Caco-2 (cell line): ENCODE measurements at regions not wholly inside any gene's neighbourhood (a gene's known extent, or its start where the extent isn't known, plus 50 kb on each side); places are given as distances from the start of the nearest gene placed in this dataset.

ENCODE experiments used
- BruUV-seq: library from RNA; stranded (reverse); fragments of 400-500 nt; replicated peaks from 2 replicates; lab custom pipeline; 2021; lab: Mats Ljungman, UMichigan
- CTCF ChIA-PET: fragments of 300-600 bp; sonication (Branson Sonifier 250); formaldehyde crosslinking; loops from one replicate; lab custom pipeline; 2022; ENCODE audit warnings: antibody characterized with exemption; lab: Charles Lee
- POLR2A ChIA-PET: fragments of 300-600 bp; sonication (Branson Sonifier 250); formaldehyde crosslinking; loops from one replicate; lab custom pipeline; 2022; ENCODE audit warnings: antibody characterized with exemption; lab: Charles Lee
- DNase-seq, 2 experiments: peaks; one replicate each; pipeline versions ENCODE4 v3.0.0 to v3.0.0-alpha.2; 2020 to 2022
- H3K27me3 ChIP-seq: replicated peaks from 2 replicates; pipeline ENCODE4 v1.6.0; 2011; ENCODE audit warnings: low read length; ENCODE audit not compliant: control insufficient read depth, insufficient read depth
- H3K36me3 ChIP-seq: 2 replicates; pipeline ENCODE4 v1.5.1; 2011; ENCODE audit warnings: low read length; ENCODE audit not compliant: control insufficient read depth, insufficient read depth
- H3K4me1 ChIP-seq: fragments of 250-450 bp; sonication (Bioruptor Pico); 2 replicates; pipeline ENCODE4 v1.5.1; 2020; ENCODE audit warnings: mild to moderate bottlenecking
- H3K4me3 ChIP-seq: 2 replicates; pipeline ENCODE4 v1.5.1; 2011; ENCODE audit warnings: low read depth, mild to moderate bottlenecking, control low read depth, low read length
- H3K9me3 ChIP-seq: fragments of 250-450 bp; sonication (Bioruptor Pico); 2 replicates; pipeline ENCODE4 v1.5.1; 2020; ENCODE audit warnings: mild to moderate bottlenecking, moderate library complexity
- H3K27ac Mint-ChIP-seq: one replicate; pipeline ENCODE4 v1.8.0; 2022; ENCODE audit warnings: mixed read lengths; ENCODE audit not compliant: unreplicated experiment
- H3K27me3 Mint-ChIP-seq: one replicate; pipeline ENCODE4 v1.8.0; 2022; ENCODE audit warnings: mixed read lengths; ENCODE audit not compliant: insufficient read depth, unreplicated experiment
- H3K36me3 Mint-ChIP-seq: one replicate; pipeline ENCODE4 v1.8.0; 2022; ENCODE audit warnings: mild to moderate bottlenecking, mixed read lengths; ENCODE audit not compliant: insufficient read depth, unreplicated experiment
- H3K4me1 Mint-ChIP-seq: one replicate; pipeline ENCODE4 v1.8.0; 2022; ENCODE audit warnings: low read depth, mixed read lengths; ENCODE audit not compliant: unreplicated experiment
- H3K4me3 Mint-ChIP-seq: one replicate; pipeline ENCODE4 v1.8.0; 2022; ENCODE audit warnings: mild to moderate bottlenecking, moderate library complexity, mixed read lengths; ENCODE audit not compliant: unreplicated experiment
- H3K9me3 Mint-ChIP-seq: one replicate; pipeline ENCODE4 v1.8.0; 2022; ENCODE audit warnings: mixed read lengths; ENCODE audit not compliant: unreplicated experiment
- CTCF ChIP-seq, 2 experiments: fragments of 200-600 bp in 1 of 2; IDR thresholded peaks; 1 replicate in 1 of 2; 2 replicates in 1 of 2; pipeline versions ENCODE4 v1.5.1 to v1.8.0; 2011 to 2022; ENCODE audit warnings: antibody characterized with exemption in 1 of 2, control low read depth in 1 of 2, inconsistent platforms in 1 of 2, low read depth in 1 of 2, low read length in 1 of 2, mild to moderate bottlenecking in 1 of 2, moderate library complexity in 1 of 2; ENCODE audit not compliant: insufficient read depth in 1 of 2, severe bottlenecking in 1 of 2, unreplicated experiment in 1 of 2
- intact Hi-C: fragments of 100-400 bp; cut with micrococcal nuclease; formaldehyde crosslinking; loops from one replicate; pipeline ENCODE4 v1.10.0; 2022; ENCODE audit not compliant: unreplicated experiment

DNA sequence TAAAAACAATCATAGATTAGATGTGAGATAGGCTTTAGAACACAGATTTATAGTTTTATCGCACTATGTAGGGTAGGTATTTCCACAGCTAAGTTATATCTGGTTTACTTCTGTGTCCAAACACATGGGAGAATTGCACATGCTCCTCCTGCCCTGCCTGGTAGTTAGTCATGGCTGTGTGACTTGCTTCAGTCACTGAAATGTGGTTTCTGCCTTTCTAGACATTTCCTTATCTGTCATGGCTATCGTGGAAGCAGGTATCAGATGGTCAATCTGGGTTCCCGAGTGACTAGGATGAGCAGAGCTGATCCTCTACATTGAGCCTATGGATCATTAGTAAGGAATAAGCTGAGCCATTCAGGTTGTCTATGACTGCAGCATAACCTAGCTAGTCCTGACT lies 117.8 kb upstream of the GMDS start:
- POLR2A ChIA-PET: no interaction called here
- Histone ChIP-seq H3K9me3 (no peaks in the 10 kb centered on the region), H3K27me3 (no peaks in the 10 kb centered on the region), H3K4me1 (no peaks in the 10 kb centered on the region), H3K4me3 (no peak overlapping the region), H3K36me3 (no peaks in the 10 kb centered on the region)
- Mint-ChIP-seq H3K27me3 (no peaks in the 10 kb centered on the region), H3K36me3 (no peaks in the 10 kb centered on the region), H3K9me3 (no peaks in the 10 kb centered on the region), H3K27ac (no peak overlapping the region), H3K4me3 (no peak overlapping the region), H3K4me1 (no peaks in the 10 kb centered on the region)
- CTCF ChIA-PET: no interaction called here
- TF ChIP-seq CTCF (IDR thresholded peaks at IDR 0.05; ENCODE audit: insufficient read depth in 1 of 2, low read depth in 1 of 2, low read length in 1 of 2, severe bottlenecking in 1 of 2, unreplicated experiment in 1 of 2): no peak
- no peak for DNase-seq
- intact Hi-C loops: no loop called here
- BruUV-seq: no TSS peak

DNA sequence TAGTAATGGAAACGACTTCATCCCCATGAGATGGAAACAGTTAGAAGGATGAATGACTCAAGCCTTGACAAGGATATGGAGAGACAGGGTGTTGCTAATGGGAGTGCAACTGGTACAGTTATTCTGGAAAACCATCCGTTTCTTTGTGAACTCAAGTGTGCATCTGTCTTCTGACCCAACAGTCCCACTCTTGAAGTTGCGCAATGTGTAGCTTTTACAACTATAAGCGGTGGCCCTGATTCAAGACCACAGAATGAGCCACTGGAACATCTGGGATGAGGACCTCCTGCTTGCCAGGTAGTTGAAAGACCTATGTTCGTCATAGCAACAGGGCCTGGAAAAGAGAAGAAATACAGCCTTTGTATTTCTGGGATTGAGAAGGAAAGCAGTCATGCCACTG lies 115.8 kb upstream of the GMDS start:
- no peaks in the 10 kb centered on the region for H3K4me1 ChIP-seq
- no peak for DNase-seq
- Mint-ChIP-seq H3K27ac (no peak overlapping the region), H3K4me1 (no peaks in the 10 kb centered on the region), H3K4me3 (no peak overlapping the region), H3K9me3 (no peaks in the 10 kb centered on the region), H3K36me3 (no peaks in the 10 kb centered on the region), H3K27me3 (no peaks in the 10 kb centered on the region)
- no peaks in the 10 kb centered on the region for H3K9me3 ChIP-seq
- no TSS peak for BruUV-seq
- H3K4me3 ChIP-seq: no peak overlapping the region
- ChIA-PET POLR2A (no interaction called here), CTCF (no interaction called here)
- intact Hi-C loops: no loop called here
- no peaks in the 10 kb centered on the region for H3K36me3 ChIP-seq
- TF ChIP-seq CTCF (IDR thresholded peaks at IDR 0.05; ENCODE audit: insufficient read depth in 1 of 2, low read depth in 1 of 2, low read length in 1 of 2, severe bottlenecking in 1 of 2, unreplicated experiment in 1 of 2): no peak
- no peaks in the 10 kb centered on the region for H3K27me3 ChIP-seq

GRCh38 chr6:2360716-2361115 lies 115.3 kb upstream of the GMDS start:
- Mint-ChIP-seq H3K4me1 (no peaks in the 10 kb centered on the region), H3K4me3 (no peak overlapping the region), H3K9me3 (no peaks in the 10 kb centered on the region), H3K27me3 (no peaks in the 10 kb centered on the region), H3K36me3 (no peaks in the 10 kb centered on the region), H3K27ac (no peak overlapping the region)
- CTCF ChIA-PET: no interaction called here
- BruUV-seq: no TSS peak
- no peaks in the 10 kb centered on the region for H3K9me3 ChIP-seq
- no peak for DNase-seq
- intact Hi-C loops: no loop called here
- no peak overlapping the region for H3K4me3 ChIP-seq
- POLR2A ChIA-PET: no interaction called here
- H3K4me1 ChIP-seq: no peaks in the 10 kb centered on the region
- H3K27me3 ChIP-seq: no peaks in the 10 kb centered on the region
- TF ChIP-seq CTCF (IDR thresholded peaks at IDR 0.05; ENCODE audit: insufficient read depth in 1 of 2, low read depth in 1 of 2, low read length in 1 of 2, severe bottlenecking in 1 of 2, unreplicated experiment in 1 of 2): no peak
- no peaks in the 10 kb centered on the region for H3K36me3 ChIP-seq
